Activated gamma-delta T cell treated with Interleukin-2 at 50 U/mL for 16 hours (primary cell): ENCODE measurements at regions not wholly inside any gene's neighbourhood (a gene's known extent, or its start where the extent isn't known, plus 50 kb on each side); places are given as distances from the start of the nearest gene placed in this dataset.

Source experiments
- DNase-seq: peaks from one replicate; pipeline ENCODE4 v3.0.0-alpha.2; 2020

DNA sequence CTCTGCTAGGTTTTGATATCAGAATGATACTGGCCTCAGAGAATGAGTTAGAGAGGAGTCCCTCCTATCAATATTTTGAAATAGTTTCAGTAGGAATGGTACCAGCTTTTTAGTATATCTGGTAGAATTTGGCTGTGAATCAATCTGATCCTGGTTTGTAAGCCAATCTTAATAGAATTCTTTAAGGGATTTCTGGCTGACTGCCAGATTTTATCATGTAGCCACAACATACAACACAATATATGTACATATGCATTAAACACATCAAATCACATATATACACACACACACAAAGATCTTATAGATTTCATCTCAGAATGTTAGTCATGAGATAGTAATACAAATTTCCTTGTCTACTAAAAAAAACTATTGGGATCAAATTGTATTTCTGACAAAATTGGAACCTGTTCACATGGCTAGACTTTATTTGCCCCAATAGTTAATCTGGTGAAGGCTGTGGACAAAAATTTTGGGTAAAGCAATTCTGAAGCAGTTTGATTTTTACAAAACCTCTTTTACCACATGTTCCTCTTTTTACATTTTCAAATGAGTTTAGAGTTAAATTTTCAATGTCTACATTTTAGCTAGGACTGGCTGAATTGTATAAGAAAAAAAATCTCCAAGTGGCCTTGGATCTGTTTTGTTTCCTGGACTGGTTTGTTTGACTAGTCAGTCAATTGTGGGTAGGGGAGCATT lies 151.7 kb downstream of the FASLG start:
- no peak for DNase-seq

DNA sequence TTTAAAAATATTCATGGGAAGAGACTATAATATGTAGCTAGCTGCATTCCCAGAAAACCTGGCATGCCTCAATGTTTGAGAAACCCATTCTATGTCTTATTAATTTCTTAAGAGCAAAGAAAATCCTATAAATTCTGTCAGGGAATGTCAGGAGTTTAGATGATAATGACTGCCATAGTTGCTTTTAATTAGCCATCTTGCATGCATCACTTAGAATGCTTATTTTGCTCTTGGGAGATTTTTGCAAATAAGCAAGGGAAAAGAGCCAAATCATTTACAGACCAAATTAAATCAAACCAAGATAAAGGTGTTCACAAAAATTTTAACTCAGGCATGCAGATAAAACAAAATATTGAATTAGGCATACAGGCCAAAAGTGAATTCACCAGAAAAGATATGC lies 152.8 kb downstream of the FASLG start:
- DNase-seq: no peak

DNA sequence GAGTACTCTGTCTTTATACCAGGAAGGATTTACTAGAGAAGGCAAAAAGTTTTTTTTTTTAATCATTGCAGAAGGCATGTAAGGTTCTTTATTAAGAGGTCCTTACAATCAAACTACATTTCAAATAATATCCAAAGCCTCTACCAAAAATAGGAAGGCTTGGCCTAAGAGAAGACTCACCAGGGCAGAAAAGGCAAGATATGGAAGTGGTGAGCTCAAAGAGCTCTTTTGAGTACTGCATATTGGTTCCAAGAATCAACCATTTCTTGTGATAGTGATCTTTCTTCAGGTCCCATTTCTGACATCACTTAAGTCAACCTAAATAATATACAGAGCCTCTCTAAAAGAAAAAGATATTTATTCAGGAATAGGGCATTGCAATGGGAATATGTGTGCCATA lies 153.2 kb downstream of the FASLG start:
- DNase-seq: no peak

DNA sequence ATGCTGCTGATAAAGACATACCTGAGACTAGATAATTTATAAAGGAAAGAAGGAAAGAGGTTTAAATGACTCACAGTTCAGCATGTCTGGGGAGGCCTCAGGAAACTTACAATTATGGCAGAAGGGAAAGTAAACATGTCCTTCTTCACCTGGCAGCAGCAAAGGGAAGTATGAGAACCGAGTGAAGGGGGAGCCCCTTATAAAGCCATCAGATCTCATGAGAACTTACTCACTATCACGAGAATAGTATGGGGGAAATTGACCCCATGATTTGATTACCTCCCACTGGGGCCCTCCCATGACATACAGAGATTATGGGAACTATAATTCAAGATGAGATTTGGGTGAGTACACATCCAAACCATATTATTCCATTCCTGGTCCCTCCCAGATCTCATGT lies 154.4 kb downstream of the FASLG start:
- no peak for DNase-seq

DNA sequence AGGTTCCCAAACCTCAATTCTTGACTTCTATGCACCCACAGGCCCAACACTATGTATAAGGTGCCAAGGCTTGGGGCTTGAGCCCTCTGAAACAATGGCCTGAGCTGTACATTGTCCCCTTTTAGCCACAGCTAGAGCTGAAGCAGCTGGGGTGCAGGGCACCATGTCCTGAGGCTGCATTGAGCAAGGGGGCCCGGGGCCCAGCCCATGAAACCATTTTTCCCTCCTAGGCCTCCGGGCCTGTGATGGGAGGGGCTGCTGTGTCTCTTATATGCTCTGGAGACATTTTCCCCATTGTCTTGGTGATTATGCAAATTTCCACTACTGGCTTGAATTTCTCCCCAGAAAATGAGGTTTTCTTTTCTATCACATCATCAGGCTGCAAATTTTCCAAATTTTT lies 155.5 kb downstream of the FASLG start:
- no peak for DNase-seq

DNA sequence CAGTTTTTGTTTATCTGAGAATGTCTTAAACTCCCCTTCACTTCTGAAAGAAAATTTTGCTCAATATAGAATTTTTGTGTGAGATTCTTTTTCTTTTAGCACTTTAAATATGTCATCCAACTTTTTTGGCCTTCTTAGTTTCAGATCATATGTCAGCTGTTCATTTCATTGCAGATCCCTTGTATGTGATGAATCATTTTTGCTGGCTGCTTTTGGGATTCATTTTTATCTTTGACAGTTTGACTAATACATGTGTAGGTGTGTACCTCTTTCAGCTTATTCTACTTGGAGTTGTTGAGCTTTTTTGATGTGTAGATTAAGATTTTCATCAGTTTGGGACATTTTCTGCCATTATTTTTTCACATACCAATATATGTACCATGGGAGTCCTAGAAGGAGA lies 156.8 kb downstream of the FASLG start:
- no peak for DNase-seq

DNA sequence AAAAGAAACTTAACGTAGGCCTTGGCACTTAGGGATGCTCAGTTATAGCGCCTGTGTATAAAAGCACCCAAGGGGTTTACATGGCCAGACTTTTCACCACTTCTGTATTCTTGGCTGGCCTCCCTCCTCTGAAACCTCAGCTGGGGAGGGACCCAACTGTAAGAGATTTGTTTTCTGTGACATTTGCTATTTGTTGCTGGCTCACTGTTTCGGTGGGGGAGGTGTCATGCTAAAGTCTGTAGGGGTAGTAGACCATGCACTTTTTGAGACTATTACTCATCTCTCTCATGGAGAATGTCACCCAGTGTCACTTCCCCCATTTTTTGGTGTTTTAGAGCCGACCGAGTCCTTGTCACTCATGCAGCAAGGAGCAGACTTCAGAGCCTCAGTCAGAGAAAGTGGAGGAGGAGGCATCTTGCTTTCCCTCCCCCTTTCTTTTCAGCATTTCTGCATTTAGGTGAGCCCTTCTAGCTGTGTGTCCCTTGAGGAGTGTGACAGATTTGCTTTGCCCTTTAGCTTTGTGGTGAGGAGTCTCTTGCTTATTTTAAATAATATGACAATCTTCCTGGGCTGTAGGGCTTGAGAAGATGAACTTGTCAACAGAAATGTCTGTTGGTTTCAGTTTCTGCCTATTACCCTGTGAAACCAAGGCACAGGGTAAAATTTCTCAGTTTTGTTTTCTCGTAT lies 160.1 kb downstream of the FASLG start:
- DNase-seq: peak; percentile 10

DNA sequence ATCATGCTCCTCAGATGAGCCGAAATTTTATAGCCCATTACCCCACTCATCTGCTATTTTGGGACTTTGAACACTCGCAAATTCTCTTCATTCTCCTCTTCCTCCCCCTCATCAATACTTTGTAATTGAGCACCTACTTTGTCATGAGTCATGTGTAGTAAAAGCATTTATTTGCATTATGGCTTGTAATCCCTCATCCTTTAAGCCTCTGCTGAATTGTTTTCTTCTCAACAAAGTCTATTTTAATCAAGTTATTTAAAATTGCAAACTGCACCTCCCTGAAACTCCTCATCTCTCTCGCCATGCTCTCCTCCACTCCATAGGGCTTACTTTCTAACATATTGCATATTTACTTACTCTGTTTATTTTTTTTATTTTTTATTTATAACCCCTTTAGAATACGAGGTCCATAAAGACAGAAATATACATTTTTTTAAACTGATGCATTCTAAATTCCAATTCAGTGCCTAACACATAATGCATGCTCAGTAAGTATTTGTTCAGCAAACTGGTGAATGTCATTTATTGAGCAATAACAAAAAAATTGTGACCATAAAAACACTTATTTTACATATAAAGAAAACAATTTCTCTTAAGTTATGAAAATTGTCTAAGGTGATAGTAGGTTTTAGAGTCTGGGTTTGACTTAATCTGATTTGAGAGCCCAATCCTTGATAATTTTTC lies 161.7 kb downstream of the FASLG start:
- no peak for DNase-seq

DNA sequence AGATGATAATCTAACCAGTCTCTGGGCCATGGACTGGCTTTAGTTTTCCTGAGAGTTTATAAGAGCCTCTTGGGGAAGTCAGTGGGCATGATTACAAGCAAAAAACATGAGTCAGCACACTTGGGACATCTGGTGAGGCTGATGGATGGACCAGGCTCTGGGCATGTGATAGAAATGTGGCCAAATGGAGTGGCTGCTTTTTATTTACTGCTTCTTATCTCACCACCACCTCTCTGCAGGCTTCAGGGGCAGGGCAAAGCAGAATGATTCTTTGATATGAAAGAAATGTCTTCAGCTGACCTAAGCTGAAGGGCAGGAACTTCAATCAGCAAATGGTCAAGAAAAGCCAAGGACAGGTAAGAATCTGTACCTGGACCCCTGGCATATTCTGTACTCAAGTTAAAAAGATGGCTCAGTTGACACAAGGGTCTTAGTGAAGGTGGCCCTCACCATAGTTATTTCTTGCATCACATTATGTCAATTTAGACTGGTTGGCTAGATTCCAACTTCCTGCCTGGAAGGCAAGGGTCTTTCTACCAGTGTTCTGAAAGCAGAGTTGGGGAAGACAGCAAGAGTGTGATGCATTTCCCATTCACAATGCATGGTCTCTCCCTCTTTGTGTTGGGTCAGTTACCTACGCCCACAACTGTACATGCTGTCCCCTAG lies 162.8 kb downstream of the FASLG start:
- no peak for DNase-seq

DNA sequence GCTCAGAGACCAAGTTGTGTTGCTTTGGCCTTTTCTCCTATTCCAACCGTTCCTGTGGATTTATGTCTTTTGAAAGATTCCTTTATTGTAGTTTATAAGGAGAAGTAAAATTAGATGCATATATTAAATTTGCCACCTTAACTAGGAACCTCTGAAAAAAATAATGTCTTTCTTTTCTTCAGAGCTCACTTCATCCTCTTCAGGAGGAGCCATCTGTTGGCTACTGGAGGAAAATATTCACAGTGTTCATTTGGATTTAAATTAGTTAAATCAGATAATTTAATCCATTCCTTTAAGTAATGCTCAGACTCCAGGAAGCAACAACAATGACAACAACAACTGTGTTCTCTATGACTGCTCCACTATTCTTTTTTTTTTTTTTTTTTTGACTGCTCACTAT lies 164.0 kb downstream of the FASLG start:
- DNase-seq: no peak

DNA sequence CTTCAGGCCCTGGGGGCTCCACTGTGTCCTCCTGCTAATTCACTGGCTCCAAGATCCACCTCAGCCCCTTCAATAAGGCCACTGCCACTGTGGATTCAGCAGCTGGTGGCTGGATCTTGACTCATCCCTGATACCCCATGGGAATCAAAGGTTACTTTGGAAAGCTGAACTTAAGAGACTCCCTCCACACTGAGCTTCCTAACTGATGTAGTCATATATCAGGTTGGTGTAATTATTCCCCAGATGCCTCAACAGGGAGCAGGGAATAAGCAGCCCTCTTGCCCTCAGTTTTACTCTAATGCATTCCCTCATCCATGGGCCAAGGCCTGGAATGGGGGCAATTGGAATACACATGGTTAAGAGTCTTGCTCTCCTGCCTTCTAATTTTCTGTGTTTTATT lies 164.6 kb downstream of the FASLG start:
- no peak for DNase-seq

DNA sequence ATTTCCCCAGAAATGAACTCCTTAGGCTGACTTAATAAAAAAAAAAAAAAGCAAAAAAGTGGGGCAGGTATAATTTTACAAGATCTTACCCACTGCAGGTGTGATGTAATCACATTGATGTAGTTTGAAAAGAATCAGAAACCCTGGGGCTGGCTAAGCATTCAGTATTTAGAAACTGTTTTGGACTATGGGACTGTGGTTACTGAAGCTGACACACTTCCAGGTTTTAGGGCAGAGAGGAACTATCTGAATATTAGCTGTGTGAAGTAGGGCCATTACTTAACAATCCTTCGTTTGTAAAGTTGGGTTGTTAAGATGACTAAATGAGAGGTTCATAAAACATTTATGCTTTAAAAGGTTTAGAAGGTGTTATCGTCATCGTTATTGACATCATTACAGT lies 165.3 kb downstream of the FASLG start:
- DNase-seq: no peak

DNA sequence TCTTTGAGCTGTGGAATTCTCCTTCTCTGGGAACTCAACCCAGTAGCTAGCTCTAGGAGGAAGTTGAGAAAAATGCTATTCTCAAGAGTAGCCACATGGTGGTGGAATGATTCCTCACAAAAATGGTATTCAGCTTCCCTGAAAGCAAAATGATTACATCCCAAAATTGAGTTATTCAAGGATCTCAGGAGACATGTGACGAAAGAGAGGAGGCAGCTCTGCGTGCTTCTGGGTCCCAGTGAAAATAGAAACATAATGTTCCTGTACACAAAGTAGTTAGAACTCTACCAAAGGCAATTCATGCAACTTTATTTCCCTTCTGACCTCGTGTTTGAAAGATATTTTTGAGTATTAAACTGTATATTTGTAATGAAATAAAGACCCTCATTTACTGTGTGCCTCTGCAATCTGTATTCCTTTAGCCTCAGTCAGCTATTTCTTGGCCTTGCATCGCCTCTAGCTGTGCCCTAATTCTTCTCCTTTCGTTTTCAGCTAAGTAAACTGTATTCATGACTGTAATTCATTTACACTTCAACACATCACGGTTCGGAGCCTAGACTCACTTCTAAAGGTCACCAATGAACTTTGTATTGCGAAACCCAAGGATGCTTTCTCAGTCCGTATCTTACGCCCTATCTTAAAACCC lies 167.3 kb downstream of the FASLG start:
- DNase-seq: no peak

DNA sequence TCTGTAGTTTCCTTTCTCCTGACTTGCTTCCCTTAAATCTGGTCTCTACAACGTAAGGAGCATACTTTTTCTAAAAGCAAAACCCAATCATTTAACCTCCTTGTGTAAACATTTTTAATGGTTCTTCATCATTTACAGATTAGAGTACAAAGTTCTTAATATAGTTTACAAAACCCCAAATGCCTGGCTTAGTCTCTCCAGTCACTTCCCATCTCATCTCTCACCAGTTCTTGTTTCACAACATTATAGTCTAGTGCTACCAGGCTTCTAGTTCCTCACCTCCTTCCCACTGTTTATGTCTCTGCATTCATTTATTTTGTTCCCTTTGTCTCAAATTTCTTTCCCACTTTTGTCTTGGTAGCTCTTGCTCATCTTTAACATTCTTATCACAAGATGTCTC lies 168.4 kb downstream of the FASLG start:
- no peak for DNase-seq

DNA sequence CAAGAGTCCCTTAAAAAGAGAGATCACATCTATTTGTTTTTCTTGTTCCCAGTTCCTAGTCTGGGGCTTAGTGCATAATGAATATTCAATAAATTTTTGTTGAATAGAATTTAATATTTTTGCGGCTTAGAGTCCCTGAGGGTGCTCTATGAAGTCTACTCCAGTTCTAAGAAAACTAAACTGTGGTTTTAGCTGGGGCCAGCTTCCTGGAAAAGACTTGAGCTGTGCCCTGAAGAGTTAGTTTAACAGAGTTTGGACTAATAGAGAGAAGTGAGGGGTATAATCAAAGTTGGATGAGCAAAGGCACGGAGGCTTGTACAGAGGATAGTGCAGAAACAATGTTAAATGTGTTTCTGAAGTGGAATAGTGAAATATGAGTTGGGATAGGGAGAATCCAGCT lies 168.9 kb downstream of the FASLG start:
- no peak for DNase-seq

DNA sequence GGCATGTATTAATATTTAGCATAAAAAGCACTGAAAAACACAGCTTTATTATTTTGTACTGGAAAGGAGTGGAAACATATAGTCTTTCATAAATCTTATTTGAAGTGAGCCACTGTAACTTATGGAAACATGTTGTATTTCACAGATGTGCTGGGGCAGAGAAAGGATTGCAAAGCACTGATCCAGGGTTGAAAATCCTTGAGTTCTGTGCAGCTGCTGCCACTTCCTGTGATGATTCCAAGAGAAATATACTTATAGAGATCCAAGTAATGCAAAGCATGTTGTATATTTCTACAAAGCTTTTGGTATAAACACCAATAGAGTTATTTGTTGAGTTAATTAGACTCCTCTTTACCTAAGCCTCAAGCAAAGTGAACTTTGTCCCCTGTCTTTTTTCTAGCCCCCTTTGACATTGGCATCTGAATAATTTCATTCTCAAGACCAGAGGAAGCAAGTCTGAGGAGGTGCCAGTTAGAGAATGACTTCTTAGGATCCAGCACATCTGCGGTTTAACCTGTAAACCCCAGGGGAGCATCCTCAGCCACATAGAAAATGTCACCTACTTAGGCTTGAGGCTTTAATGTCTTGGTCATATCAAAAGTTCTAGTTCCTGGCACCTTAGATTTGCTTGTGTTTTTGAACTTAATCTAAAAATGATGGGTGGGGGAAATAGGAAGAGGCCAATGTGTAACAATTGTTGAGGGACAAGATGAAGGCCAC lies 173.3 kb downstream of the FASLG start:
- no peak for DNase-seq

DNA sequence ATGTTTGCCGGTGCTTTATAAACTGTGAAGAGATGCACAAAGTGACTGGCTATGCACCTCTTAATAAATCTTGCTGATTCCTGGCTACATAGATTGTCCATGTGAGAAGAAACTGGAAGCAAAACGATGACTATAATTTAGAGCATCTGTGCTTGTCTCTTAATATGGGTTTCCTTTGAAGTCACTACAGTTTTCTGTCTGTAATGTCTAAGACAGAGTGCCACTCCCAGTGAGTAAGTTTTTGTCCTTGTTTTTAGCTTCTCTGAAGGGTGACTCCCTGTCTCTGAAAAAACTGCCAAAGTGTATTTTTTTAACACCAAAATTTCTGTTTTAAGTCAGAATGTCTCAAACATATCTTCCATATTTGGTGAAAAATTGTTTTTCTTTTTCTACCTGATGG lies 175.1 kb downstream of the FASLG start:
- DNase-seq: no peak

DNA sequence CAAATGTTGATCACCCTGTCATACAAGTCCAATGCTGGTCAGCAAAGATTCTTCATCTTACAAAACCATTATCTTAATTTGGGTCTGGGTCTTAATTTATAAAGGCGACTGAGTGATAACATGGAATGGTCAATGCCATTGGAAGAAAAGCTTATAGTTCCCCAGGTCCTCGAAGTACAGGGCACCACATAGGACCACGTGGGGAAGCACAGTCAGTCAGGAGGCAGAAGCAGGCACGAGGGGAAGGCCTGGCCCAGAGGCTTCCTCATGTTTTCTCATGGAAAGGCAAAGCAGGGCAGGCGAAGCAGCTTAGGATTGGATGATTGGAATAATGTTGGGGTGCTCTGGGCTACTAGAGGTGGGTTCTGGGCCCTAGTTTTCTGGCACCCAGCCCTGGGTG lies 175.7 kb downstream of the FASLG start:
- DNase-seq: no peak

DNA sequence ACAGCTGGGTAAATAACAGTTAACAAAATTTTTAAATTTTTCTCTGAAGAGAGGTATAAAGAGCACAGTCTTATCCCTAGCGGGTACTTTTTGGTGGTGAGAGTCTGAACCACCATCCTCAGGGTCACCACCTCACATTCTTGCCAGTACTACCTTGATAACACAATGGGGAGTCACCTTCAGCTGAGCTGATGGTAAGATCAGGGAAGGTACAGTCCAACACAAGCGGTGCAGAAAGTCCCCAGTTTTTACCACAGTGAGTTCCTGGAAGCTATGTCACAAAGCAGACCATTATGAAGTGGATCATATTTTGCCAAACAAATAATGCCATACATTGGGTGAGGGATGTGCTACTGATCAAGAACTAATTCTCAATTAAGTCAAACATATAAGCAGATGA lies 176.9 kb downstream of the FASLG start:
- DNase-seq: no peak

DNA sequence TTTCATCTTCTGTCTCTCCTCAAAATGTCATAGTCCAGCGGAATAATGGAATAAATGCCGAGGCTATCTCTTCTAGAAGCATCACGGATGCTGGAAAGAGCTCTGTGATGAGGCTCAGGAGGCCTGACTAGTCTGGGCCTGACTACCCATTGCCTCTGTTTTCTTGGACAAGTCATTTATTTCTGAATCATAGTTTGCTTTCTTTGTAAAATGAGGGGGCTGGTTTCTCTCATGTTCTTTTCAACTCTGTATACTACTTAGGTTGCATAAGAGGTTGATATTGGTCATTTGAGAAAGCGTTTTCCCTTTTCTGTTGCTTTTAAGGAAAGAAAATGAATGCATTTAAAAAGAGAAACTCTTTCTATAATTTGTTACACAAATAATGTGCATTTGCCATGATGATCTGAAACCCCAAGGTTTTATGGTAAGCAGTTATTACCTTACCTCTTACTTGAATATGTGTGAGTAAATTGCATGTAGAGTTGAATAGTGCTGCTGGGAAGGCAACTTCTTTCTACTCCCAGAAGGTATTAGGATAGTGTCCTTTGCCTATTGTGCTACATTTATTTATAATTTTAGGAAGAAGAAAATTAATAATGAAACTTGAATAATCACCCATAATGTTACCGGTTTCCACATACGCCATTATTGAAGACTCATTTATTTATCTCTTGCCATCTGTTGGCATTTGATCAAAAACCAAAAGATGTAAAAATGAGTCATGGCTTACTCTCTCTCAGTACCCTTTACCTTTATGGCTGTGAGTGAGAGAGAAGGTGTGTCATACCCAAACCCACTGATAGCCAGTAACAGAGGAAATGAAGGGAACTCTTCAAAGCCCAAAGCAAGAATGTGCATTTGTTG lies 179.1 kb downstream of the FASLG start:
- DNase-seq: peak; percentile 26

DNA sequence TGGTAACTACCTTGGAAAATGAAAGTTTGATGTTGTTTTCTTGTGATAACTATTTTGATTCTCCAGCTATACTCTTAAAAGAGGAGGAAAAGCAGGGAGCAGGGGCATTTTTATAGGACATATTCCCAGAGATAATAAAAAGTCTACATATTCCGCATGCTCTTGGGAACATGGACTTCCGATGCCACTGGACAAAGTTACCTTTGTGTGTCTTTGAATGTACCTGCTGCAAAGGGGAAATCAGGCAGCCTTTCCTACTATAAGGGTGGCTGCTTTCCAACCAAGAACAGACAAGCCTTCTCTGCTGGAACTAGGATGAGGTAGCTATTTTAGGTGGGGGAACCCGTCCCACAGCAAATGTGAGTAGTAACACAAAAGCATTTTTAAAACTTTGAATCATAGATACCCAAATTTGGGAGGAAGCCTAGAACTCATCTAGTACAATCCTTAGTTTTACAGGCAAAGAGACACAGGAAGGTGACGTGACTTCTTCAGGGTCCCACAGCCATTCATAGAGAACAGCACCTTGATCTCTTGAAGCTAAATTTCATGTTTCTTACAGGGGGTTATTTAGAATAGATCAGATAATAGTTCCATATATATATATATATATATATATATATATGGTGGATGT lies 179.9 kb downstream of the FASLG start:
- no peak for DNase-seq
